ENCODE measurements at regions not wholly inside any gene's neighbourhood (a gene's known extent, or its start where the extent isn't known, plus 50 kb on each side); places are given as distances from the start of the nearest gene placed in this dataset.

- TF ChIP-seq ETV6 (CRISPR knock-in tag; IDR thresholded peaks at IDR 0.05) (no peak), SMAD3 (CRISPR knock-in tag; IDR thresholded peaks at IDR 0.05; ENCODE audit: borderline replicate concordance) (no peak), GTF2I (CRISPR knock-in tag; conservative IDR thresholded peaks at IDR 0.05) (no peak), ZSCAN18 (CRISPR knock-in tag; IDR thresholded peaks at IDR 0.05) (no peak), MXD4 (CRISPR knock-in tag; IDR thresholded peaks at IDR 0.05; ENCODE audit: borderline replicate concordance) (no peak), NFYB (CRISPR knock-in tag; conservative IDR thresholded peaks at IDR 0.05; ENCODE audit: low read depth) (no peak), CREB1 (CRISPR knock-in tag; IDR thresholded peaks at IDR 0.05) (no peak), NR2C2 (CRISPR knock-in tag; IDR thresholded peaks at IDR 0.05) (no peak), CREM (CRISPR knock-in tag; IDR thresholded peaks at IDR 0.05) (no peak), JUN (CRISPR knock-in tag; IDR thresholded peaks at IDR 0.05) (no peak), NR3C1 (CRISPR knock-in tag; conservative IDR thresholded peaks at IDR 0.05; ENCODE audit: low read depth) (no peak), STAT6 (CRISPR knock-in tag; conservative IDR thresholded peaks at IDR 0.05; ENCODE audit: low read depth) (no peak)
- TF ChIP-seq, protein P1, sequence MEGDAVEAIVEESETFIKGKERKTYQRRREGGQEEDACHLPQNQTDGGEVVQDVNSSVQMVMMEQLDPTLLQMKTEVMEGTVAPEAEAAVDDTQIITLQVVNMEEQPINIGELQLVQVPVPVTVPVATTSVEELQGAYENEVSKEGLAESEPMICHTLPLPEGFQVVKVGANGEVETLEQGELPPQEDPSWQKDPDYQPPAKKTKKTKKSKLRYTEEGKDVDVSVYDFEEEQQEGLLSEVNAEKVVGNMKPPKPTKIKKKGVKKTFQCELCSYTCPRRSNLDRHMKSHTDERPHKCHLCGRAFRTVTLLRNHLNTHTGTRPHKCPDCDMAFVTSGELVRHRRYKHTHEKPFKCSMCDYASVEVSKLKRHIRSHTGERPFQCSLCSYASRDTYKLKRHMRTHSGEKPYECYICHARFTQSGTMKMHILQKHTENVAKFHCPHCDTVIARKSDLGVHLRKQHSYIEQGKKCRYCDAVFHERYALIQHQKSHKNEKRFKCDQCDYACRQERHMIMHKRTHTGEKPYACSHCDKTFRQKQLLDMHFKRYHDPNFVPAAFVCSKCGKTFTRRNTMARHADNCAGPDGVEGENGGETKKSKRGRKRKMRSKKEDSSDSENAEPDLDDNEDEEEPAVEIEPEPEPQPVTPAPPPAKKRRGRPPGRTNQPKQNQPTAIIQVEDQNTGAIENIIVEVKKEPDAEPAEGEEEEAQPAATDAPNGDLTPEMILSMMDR (IDR thresholded peaks at IDR 0.05) = no peak
- TF ChIP-seq, protein P2, sequence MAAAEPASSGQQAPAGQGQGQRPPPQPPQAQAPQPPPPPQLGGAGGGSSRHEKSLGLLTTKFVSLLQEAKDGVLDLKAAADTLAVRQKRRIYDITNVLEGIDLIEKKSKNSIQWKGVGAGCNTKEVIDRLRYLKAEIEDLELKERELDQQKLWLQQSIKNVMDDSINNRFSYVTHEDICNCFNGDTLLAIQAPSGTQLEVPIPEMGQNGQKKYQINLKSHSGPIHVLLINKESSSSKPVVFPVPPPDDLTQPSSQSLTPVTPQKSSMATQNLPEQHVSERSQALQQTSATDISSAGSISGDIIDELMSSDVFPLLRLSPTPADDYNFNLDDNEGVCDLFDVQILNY (CRISPR knock-in tag; IDR thresholded peaks at IDR 0.05) = no peak
Measured at GRCh38 chr16:16830973-16831372, 452.0 kb downstream of the NPIPA7 start.

Measured in WTC11 (cell line).